Bronchial epithelial cell (primary cell): ENCODE measurements at regions not wholly inside any gene's neighbourhood (a gene's known extent, or its start where the extent isn't known, plus 50 kb on each side); places are given as distances from the start of the nearest gene placed in this dataset.
A peak's percentile ranks its signal among the peaks of the same experiment; 100 is the strongest.

Experiments
- DNase-seq: peaks from one replicate; pipeline ENCODE4 v3.0.0-alpha.2; 2010; ENCODE audit warnings: low read depth
- FAIRE-seq: peaks from 2 replicates; lab custom pipeline; 2011; peaks lifted over from hg19 to GRCh38; lab: Jason Lieb, UNC
- H3K27me3 ChIP-seq: 2 replicates; pipeline ENCODE4 v1.5.1; 2011; ENCODE audit warnings: low read length; ENCODE audit not compliant: control insufficient read depth, insufficient read depth
- H3K36me3 ChIP-seq: 2 replicates; pipeline ENCODE4 v1.5.1; 2011; ENCODE audit warnings: low read length; ENCODE audit not compliant: control insufficient read depth, insufficient read depth
- H3K4me3 ChIP-seq: 2 replicates; pipeline ENCODE4 v1.5.1; 2011; ENCODE audit warnings: mild to moderate bottlenecking, low read depth, low read length, control low read depth
- CTCF ChIP-seq: IDR thresholded peaks from 2 replicates; pipeline ENCODE4 v1.5.1; 2011; ENCODE audit warnings: mild to moderate bottlenecking, moderate library complexity, low read length, control low read depth, inconsistent platforms; ENCODE audit not compliant: insufficient read depth, severe bottlenecking

- DNase-seq = no peak
- Histone ChIP-seq H3K4me3 (no peak overlapping the region), H3K27me3 (no peaks in the 10 kb centered on the region), H3K36me3 (no peaks in the 10 kb centered on the region)
- FAIRE-seq = no peak
- no peak for TF ChIP-seq CTCF
Observed at GRCh38 chr9:22392523-22392922, 54.1 kb upstream of the DMRTA1 start.

DNA sequence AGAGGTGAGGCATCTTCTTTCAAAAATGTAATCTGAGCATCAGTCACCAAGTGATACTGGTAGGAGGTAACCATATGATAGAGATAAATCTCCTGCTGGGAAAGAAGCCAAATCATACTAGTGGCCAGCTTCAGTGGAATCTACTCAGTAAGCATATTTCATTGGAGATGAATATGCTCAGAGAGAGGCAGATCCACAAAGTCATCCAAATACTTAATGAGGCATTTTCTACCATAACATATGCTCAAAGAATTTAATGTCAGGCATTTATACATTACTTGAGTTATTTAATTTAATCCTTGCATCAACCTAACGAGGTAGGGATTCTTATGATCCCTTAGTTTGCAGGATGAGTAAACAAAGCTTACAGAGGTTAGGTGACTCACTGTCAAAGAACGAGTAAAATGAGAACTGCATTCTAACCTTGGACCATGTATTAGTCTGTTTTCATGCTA, 50.9 kb upstream of the DMRTA1 start:
- DNase-seq (peak; percentile 80), FAIRE-seq (no peak)

More for the DNA sequence above, 50.9 kb upstream of the DMRTA1 start:
- no peak overlapping the region for H3K4me3 ChIP-seq
- no peak for TF ChIP-seq CTCF
- no peaks in the 10 kb centered on the region for H3K27me3 ChIP-seq
- no peaks in the 10 kb centered on the region for H3K36me3 ChIP-seq
